HG02885 (cell line): ENCODE measurements at regions not wholly inside any gene's neighbourhood (a gene's known extent, or its start where the extent isn't known, plus 50 kb on each side); places are given as distances from the start of the nearest gene placed in this dataset.
"Not testable (repeated sequence)": the region's sequence is repeated elsewhere in the genome, so short reads cannot be mapped to it uniquely, and the experiment has no call there.

Source experiments
- ATAC-seq: cut with Tn5 transposase; IDR thresholded peaks from one replicate; pipeline ENCODE4 v1.9.1; 2021; ENCODE audit warnings: mild to moderate bottlenecking; ENCODE audit not compliant: unreplicated experiment, poor library complexity

DNA sequence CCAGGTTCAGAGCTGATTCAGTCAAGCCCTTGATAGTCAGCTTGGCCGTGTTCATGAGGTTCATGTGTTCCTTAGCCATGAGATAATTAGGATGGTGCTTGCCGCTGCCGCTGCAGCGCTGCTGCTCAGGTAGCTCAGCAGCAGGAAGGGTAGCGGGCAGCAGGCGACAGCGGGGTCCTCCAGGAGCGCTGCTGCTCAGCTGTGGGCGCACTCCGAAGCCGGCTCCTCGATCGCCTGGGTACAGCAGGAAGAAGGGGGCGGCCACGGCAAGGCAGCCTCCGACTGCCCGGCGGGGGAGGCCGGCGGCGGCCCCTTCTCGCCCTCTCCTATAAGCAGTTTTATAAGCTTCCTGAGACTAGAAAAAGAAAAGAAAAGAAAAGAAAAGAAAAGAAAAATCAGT lies 1253.6 kb downstream of the EFNA5 start:
- no peak for ATAC-seq

DNA sequence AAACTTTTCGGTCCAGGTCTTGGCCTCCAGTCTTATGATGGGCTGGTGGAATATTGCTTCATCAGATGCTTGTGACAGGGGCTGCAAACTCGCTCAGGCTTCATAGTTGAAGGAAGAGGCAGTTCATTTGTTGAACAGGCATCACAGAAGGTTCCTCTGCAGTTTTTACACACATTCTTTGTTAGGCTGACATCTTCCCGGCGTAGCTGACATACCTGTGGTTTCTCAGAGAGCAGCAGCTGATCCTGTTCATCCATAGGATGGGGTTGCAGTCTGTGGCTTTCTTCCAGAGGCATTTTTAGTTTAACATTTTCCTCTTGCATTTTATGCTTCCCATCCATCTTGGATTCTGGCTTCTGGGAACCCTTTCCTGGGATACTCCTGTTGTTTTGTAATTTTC lies 1255.2 kb downstream of the EFNA5 start:
- ATAC-seq = no peak

DNA sequence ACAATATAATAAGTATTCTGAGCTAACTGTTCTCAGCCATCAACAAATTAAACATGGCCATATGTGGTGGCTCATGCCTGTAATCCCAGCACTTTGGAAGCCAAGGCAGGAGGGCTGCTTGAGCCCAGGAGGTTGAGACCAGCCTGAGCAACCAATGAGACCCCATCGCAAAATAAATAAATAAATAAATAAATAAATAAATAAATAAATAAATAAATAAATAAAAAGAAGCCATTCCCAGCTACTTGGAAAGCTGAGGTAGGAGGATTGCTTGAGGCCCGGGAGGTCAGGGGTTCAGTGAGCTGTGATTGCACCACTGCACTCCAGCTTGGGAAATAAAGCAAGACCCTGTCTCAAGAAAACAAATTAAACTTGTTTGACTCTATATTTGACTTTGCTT lies 1256.4 kb downstream of the EFNA5 start:
- no peak for ATAC-seq

DNA sequence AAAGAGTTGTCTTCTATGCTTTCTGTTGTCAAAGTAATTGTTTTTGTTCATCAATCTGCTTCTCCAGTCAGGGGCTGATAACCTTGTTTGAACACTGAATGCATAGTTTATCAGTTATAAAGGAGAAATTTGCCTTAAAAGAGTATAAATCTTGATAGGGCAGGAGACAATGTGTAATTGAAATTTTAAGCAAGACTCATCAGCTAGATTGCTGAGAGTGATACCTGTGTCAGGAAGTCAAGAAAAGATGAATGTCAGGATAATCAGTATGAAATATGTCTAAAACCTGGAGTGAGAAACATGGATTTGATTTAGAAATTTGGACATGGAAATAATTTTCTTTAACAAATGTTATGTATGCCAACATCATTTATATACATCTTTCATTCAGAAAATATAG lies 1258.1 kb downstream of the EFNA5 start:
- ATAC-seq = no peak

DNA sequence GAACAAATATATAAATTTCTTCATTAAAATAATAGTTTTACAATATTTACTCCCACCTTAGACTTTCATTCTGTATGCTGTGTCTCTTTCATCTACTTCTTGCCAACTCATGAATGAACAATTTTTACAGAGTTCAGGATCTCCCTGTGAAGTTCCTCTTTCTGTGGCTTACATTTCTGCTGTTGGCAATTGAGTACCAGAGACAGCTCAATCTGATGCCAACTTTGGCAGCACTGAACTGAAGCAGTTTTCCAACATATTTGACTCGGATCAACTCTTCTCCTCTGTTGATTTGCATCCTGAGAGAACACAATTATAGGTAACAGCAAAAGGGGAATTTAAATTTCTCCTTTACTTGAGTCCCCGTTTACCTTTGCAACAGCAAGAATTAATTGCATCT lies 1262.2 kb downstream of the EFNA5 start:
- ATAC-seq = no peak

DNA sequence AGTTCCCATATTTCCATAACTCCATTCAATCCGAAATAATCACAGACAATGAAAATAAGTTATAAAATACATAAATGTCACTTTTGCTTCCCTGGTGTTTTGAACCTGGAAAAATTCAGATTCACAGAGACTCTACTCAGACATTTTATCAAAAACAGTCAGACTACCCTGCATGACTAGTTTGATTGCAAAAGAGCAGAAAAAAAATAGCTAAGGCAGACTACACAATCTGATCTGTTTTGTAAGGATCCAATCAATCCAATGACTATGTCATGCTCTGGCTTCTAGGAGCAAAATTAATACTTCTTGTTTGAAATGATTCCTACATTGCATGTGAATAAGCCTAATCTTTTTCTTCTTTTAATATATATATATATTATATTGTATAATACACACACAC lies 1262.6 kb downstream of the EFNA5 start:
- no peak for ATAC-seq

DNA sequence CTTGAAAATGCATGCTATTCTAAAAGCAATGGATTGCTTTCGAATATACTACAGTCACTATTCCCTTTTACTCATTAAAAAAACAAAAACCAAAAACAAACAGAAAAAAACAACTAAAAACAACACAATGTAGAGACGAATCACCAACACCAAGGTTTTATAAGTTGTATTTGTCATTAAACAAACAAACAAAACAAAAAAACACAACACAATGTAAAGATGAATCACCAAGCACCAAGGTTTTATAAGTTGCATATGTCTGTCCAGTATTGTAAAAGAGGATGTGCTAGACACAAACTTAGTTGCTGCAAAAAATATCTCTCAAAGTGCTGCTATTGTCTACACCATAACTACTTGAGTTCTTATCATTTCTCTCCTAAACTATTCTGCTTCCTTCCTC lies 1269.2 kb downstream of the EFNA5 start:
- ATAC-seq = no peak

DNA sequence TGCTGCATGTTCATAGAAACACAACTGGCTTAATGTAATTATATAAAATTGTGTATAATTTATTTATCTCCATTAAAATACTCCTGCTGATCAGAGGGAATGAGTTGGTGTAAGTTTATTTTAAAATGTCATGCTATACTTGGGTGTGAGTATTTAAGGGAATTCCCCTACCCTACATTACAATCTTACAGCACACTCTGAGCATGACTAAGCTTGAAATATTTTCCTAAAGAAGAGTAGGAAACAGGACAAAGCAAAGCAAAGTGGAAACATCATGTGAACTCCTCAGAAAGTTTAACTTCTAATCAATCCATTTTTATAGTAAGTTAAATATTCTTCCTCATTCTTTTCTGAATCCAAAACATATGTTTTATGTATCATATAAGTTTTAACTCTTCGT lies 1271.3 kb downstream of the EFNA5 start:
- no peak for ATAC-seq

DNA sequence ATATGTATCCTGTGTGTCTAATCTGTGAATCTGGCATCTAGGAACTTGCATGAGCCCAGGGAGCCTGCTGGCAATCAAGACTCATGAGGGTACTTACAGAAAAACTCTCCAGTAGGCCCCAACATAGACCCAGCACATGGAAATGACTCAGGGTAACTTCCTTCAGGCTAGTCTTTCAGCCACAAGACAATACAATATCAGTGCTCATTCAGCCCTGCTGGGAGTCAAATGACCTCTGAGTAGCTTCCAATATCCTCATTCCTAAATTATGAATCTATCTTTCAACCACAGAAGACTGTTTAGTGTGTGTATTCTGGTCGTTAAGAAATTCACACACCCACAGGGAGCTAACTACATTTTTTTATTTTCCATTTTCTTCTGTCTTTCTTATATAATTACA lies 1273.0 kb downstream of the EFNA5 start:
- no peak for ATAC-seq

DNA sequence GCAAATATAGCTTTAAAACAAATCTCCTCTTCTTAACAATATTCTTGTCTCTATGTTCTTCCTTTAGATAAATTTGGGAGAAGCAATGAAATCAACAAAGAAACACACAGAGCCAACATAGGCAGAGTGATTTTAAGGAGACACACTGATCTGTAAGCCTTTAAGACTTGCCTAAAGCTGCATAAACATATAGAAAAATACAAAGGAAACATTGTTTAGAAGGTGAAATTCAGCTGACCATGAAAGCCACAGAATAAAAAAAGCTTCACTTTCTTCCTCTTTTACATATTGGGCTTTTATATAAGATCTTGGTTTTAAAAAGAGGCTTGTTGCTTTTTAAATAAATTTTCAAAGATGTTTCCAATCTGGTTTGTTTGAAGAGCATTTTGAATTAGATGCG lies 1277.5 kb downstream of the EFNA5 start:
- no peak for ATAC-seq

DNA sequence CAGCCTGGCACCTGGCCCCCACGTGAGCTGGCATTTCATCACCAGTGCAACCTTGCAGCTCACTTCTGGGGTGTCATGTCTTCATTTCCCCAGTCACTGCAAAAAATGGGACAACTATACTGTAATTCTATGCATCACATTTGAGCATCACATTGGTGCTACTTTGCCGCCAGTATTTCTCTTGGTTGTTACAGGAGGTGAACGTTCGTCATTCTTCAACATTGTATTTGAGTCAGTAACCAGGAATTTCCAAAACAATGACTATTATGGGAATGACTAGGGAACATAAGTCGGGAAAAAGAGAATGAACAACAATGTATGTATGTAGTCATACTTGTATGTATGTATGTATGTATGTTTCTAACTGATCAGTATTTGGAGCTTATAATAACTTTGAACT lies 1278.0 kb downstream of the EFNA5 start:
- no peak for ATAC-seq

DNA sequence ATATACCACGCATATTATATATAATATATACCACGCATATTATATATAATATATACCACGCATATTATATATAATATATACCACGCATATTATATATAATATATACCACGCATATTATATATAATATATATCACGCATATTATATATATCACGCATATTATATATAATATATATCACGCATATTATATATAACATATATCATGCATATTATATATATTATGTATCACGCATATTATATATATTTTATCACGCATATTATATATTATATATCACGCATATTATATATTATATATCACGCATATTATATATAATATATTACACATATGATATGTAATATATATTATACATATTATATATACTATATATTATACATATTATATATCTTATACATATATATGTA lies 1283.0 kb downstream of the EFNA5 start:
- ATAC-seq = not testable (repeated sequence)

DNA sequence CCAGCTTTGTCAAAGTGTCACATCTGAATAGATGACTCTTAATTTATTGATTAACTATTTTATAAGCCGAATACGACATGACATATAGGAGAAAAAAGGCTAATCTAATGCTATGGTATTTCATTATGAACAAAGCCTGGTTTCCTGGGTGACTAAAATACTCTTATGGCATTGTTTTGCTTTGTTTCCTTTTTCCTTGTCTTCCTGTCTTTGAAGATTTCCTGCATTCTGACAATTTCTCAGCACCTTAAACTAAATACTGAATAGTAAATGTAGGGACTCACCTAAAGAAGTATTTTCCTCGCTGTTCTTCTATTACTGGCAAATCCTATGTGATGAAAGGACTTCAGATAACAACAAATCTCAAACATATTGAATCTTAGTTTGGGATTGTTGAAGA lies 1284.5 kb downstream of the EFNA5 start:
- ATAC-seq = no peak

DNA sequence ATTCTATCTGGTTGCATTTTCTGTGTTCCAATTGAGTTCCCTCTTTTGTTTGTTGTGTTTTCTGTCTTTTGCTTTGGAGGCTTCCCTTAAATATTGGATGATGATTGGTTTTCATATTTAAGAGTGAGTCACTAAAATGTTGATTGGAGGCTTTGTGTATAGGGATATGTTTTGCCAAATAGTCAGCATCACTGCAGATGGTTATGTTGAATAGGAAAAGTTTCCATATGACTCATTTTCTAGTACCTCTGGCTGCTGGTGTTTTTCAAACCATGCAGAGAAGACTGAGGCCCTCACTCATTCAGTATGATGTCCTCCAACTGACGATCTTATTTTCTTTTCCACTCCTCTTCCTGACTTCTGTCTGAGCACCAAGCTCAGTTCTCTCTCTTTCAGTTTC lies 1290.0 kb downstream of the EFNA5 start:
- ATAC-seq = no peak

DNA sequence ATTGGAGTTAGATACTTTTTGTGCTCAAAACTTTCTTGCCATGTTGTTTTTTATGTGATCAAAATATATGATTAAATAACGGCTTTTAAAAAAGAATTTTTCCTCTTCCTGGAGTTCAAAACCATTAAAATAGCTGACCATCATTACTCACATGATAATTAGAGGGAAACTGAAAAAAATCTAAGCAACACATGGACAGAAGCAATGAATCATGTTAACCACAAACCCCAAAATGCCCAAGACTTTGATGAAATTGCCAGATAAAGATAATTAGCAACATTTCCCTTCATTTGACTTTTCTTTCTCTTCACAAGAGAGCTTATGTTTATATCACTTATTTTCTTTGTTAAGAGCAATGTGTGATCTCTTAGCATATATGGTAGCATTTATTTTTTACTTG lies 1294.2 kb downstream of the EFNA5 start:
- ATAC-seq = no peak

DNA sequence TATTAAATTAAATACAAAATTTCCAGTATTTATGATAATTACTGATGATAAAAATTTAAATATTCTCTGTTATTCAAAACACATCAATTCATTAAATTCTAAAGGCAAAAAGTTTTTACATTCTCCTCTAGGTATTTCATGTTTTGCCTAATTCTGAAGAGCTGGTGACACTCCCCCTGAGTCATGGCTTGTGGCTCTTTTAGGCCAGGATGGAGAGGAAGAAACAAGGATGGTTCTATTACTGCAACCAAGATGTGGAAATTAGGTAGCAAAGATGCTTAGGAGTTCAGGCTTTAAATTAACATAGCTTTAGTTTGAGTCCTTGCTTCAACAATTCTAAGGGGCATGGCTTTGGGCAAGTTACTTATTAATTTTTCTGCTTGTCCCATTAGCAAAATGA lies 1295.8 kb downstream of the EFNA5 start:
- ATAC-seq = no peak

DNA sequence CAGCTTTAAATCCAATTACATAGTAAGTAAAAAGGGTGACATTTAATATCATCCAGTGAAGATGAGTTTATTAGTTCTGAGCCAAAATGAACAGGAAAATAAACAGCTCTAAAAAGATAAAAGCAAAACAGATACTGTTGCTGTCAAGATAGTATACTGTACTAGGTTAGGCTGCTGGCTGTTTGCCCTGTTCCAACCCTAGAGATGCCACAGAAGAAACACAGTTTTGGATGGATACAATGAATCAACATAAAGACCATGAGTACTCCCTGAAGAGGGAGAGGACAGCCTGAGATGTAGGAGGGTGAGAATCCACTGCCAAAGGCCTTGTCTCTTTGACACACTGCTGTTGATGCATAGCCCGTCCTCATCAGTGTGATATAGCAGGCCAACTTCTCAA lies 1302.7 kb downstream of the EFNA5 start:
- no peak for ATAC-seq

DNA sequence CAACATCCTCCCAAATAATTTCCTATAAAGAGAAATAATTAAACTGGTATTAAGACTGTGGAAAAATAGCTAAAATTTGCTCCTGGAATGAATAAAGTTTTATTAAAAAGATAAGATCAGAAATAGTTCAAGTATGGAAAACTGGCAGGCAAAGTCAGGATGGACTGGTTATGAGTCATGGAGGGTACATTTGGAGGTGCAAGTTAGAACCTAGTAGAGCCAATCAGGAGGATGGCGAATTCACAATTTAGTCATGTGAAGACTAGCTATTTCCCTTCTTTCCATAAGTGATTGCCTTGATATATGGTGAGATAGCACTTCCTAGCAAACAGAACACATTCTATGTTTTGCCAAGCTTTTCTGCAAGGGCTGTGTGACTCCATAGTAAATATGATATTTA lies 1303.5 kb downstream of the EFNA5 start:
- no peak for ATAC-seq

DNA sequence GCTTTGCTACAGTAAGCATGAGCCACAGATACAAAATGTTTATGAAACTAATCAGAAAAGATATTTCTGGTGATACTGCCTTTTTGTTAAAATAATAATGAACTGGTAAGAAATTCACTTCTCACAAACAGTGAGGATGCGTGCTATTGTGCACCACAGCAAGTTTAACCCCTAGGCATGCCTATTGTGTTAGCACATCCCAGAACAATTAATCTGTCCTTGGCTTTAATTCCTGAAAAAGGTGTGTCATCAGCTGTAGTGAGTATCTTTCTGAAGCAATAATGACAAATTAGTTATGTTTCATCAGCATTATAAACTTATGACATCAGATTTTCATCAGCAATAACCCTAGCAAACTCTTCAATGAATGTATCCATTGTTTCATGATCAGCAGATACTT lies 1307.2 kb downstream of the EFNA5 start:
- no peak for ATAC-seq

DNA sequence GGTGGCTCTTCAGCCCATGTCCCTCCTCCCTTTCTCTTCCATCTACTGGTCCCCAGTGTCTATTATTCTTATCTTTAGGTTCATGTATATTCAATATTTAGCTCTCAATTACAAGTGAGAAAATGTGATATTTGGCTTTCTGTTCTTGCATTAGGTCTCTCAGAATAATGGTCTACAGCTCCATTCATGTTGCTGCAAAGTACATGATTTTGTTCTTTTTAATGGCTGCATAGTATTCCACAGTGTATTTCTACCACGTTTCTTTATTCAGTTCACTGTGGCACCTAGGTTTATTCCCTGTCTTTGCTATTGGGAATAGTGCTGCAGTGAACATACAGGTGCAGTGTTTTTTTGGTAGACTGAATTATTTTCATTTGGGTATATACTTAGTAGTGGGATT lies 1308.8 kb downstream of the EFNA5 start:
- ATAC-seq = no peak

DNA sequence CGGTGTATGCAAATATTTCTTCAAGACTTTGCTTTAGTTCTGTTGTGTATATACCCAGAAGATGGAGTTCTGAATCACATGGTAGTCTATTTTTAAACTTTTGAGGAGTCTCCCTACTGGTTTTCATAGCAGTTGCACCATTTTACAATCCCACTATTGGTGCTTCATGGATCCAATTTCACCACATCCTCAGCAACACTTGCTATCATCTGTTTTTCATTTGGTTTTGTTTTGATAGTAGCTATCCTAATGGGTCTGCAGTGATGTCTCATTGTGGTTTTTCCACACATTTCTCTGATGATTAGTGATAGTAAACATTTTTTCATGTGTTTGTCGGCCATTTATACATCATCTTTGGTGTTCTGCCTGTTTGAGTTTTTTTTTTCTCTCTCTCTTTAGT lies 1339.3 kb downstream of the EFNA5 start:
- no peak for ATAC-seq

DNA sequence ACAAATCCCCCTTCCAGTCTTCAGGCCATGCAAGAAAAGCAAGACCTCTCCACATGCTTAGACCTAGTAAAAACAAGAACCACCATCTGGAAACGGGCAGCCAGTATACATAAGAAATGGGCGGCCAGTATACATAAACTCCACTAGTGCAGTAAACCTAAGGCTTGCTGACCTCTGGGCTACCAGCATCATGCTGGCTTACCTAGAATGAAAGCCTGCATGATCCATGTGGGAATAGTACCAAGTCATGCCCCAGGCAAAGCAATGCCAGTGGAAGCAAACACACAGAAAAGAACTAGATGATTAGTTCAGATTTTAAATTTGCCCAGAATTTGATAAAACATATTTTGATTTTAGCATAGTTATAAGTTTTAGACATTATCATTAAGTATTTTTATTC lies 1346.4 kb downstream of the EFNA5 start:
- ATAC-seq = no peak

DNA sequence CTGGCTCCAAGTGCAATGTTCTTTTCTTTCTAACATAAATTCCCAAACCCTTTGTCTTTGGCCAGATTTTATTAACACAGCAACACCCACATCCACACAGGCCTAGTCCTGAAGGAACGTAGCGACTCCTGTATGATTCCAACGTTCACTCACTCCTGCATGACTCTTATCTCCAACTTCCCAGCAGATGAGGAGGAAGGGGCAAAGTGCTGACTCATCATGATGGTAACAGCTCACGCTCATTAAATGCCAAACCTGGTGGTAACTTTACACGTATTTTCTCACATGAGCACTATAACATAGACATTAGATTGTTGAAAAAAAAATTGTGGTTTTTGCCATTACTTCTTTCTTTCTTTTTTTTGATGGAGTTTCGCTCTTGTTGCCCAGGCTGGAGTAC lies 1349.5 kb downstream of the EFNA5 start:
- no peak for ATAC-seq
